Loucy (cell line): ENCODE measurements at regions not wholly inside any gene's neighbourhood (a gene's known extent, or its start where the extent isn't known, plus 50 kb on each side); places are given as distances from the start of the nearest gene placed in this dataset.

Experiments
- EZH2phosphoT487 ChIP-seq: fragments of 200-600 bp; IDR thresholded peaks from 2 replicates; pipeline ENCODE4 v1.6.1; 2018; ENCODE audit warnings: antibody characterized with exemption, mild to moderate bottlenecking, moderate library complexity, borderline replicate concordance
- TF ChIP-seq, protein P1 (sequence below): fragments of 200-600 bp; sonication (generic); conservative IDR thresholded peaks from 2 replicates; pipeline ENCODE4 v1.5.1; 2014; ENCODE audit warnings: mild to moderate bottlenecking, antibody characterized with exemption, low read length

DNA sequence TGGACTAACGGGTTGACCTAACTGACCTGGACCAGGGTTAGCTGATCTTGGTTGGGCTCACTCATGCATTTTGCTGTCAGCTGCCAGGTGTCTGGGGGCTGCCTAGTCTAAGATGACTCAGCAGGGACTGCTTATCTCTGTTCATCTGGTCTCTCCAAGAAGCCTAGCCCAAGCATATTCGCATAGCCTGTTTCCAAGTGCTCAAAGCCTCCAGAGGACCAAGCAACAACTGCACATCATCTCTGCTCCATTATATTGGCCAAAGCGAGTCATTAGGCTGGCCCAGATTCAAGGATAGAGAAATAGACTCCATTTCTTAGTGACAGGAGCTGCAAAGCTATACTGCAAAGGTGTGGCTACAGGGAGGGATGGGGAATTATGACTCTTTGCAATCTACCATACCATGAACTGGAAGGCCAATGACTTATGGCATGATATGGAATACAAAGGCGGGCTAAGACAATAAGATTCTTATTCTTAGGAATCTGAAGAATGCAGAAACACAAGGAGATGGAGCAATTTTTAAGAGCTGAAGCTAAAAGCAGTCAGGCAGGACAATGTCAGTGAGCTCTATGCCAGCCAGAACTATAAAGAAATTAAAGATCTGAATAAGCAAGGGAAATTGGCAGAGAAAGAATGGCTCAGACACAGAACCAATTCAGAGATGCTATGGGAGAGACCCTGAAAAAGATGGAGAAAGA lies 194.6 kb upstream of the FSCB start:
- TF ChIP-seq, protein P1, sequence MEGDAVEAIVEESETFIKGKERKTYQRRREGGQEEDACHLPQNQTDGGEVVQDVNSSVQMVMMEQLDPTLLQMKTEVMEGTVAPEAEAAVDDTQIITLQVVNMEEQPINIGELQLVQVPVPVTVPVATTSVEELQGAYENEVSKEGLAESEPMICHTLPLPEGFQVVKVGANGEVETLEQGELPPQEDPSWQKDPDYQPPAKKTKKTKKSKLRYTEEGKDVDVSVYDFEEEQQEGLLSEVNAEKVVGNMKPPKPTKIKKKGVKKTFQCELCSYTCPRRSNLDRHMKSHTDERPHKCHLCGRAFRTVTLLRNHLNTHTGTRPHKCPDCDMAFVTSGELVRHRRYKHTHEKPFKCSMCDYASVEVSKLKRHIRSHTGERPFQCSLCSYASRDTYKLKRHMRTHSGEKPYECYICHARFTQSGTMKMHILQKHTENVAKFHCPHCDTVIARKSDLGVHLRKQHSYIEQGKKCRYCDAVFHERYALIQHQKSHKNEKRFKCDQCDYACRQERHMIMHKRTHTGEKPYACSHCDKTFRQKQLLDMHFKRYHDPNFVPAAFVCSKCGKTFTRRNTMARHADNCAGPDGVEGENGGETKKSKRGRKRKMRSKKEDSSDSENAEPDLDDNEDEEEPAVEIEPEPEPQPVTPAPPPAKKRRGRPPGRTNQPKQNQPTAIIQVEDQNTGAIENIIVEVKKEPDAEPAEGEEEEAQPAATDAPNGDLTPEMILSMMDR = no peak
- TF ChIP-seq EZH2phosphoT487 = no peak
